ENCODE measurements at regions not wholly inside any gene's neighbourhood (a gene's known extent, or its start where the extent isn't known, plus 50 kb on each side); places are given as distances from the start of the nearest gene placed in this dataset.
A peak's percentile ranks its signal among the peaks of the same experiment; 100 is the strongest.
"Not testable (repeated sequence)": the region's sequence is repeated elsewhere in the genome, so short reads cannot be mapped to it uniquely, and the experiment has no call there.

GRCh38 chr11:90590286-90590685 lies 367.4 kb upstream of the CHORDC1 start:
- no peak for DNase-seq

- DNase-seq = no peak
These were observed 366.9 kb upstream of the CHORDC1 start for GRCh38 chr11:90589735-90590134.

GRCh38 chr11:90587896-90588295 lies 365.0 kb upstream of the CHORDC1 start:
- DNase-seq = no peak

- no peak for DNase-seq
These were observed 362.6 kb upstream of the CHORDC1 start for GRCh38 chr11:90585491-90585890.

- not testable (repeated sequence) for DNase-seq
These were observed 360.1 kb upstream of the CHORDC1 start for GRCh38 chr11:90582999-90583398.

GRCh38 chr11:90564531-90564930 lies 341.7 kb upstream of the CHORDC1 start:
- DNase-seq = no peak

GRCh38 chr11:90558328-90558865 lies 335.5 kb upstream of the CHORDC1 start:
- no peak for DNase-seq

- DNase-seq = no peak
These were observed 333.8 kb upstream of the CHORDC1 start for GRCh38 chr11:90556606-90557005.

- DNase-seq = no peak
These were observed 333.2 kb upstream of the CHORDC1 start for GRCh38 chr11:90556026-90556425.

GRCh38 chr11:90555477-90555876 lies 332.6 kb upstream of the CHORDC1 start:
- DNase-seq = no peak

- no peak for DNase-seq
These were observed 319.2 kb upstream of the CHORDC1 start for GRCh38 chr11:90542092-90542491.

GRCh38 chr11:90536301-90536700 lies 313.5 kb upstream of the CHORDC1 start:
- no peak for DNase-seq

GRCh38 chr11:90532125-90532524 lies 309.3 kb upstream of the CHORDC1 start:
- no peak for DNase-seq

- DNase-seq = no peak
These were observed 308.2 kb upstream of the CHORDC1 start for GRCh38 chr11:90531001-90531400.

- no peak for DNase-seq
These were observed 303.1 kb upstream of the CHORDC1 start for GRCh38 chr11:90525962-90526361.

GRCh38 chr11:90512846-90513245 lies 290.0 kb upstream of the CHORDC1 start:
- no peak for DNase-seq

GRCh38 chr11:90510839-90511238 lies 288.0 kb upstream of the CHORDC1 start:
- DNase-seq = no peak

- DNase-seq = no peak
These were observed 278.2 kb upstream of the CHORDC1 start for GRCh38 chr11:90500922-90501568.

- DNase-seq = no peak
These were observed 273.9 kb upstream of the CHORDC1 start for GRCh38 chr11:90496722-90497121.

- DNase-seq = no peak
These were observed 270.5 kb upstream of the CHORDC1 start for GRCh38 chr11:90493379-90493778.

- DNase-seq = no peak
These were observed 268.6 kb upstream of the CHORDC1 start for GRCh38 chr11:90491466-90491865.

- DNase-seq = peak; percentile 48
These were observed 253.7 kb upstream of the CHORDC1 start for GRCh38 chr11:90476442-90477007.

GRCh38 chr11:90468923-90469322 lies 246.1 kb upstream of the CHORDC1 start:
- no peak for DNase-seq

- no peak for DNase-seq
These were observed 242.7 kb upstream of the CHORDC1 start for GRCh38 chr11:90465553-90465952.

Data from activated CD4-positive, alpha-beta T cell treated with anti-CD3 and anti-CD28 coated beads for 48 hours (primary cell).